Breast epithelium (tissue), 3 donors: ENCODE measurements at regions not wholly inside any gene's neighbourhood (a gene's known extent, or its start where the extent isn't known, plus 50 kb on each side); places are given as distances from the start of the nearest gene placed in this dataset.

ENCODE experiments used
- POLR2A ChIP-seq: fragments of 450-650 bp; IDR thresholded peaks from one replicate; pipeline ENCODE4 v1.6.1; 2016; ENCODE audit warnings: antibody characterized with exemption, mild to moderate bottlenecking, moderate library complexity
- TF ChIP-seq, protein P1 (sequence below), 3 donors: fragments of 450-650 bp; IDR thresholded peaks; one replicate each; pipeline ENCODE4 v1.5.1; 2016 to 2017; ENCODE audit warnings: antibody characterized with exemption in 3 of 3, mild to moderate bottlenecking in 3 of 3, moderate library complexity in 3 of 3

- TF ChIP-seq, protein P1, sequence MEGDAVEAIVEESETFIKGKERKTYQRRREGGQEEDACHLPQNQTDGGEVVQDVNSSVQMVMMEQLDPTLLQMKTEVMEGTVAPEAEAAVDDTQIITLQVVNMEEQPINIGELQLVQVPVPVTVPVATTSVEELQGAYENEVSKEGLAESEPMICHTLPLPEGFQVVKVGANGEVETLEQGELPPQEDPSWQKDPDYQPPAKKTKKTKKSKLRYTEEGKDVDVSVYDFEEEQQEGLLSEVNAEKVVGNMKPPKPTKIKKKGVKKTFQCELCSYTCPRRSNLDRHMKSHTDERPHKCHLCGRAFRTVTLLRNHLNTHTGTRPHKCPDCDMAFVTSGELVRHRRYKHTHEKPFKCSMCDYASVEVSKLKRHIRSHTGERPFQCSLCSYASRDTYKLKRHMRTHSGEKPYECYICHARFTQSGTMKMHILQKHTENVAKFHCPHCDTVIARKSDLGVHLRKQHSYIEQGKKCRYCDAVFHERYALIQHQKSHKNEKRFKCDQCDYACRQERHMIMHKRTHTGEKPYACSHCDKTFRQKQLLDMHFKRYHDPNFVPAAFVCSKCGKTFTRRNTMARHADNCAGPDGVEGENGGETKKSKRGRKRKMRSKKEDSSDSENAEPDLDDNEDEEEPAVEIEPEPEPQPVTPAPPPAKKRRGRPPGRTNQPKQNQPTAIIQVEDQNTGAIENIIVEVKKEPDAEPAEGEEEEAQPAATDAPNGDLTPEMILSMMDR (IDR thresholded peaks at IDR 0.05), result no peak
- no peak for TF ChIP-seq POLR2A
Observed at GRCh38 chr20:54920491-54920890, 445.1 kb downstream of the DOK5 start.
